Body of pancreas (tissue), 4 donors: ENCODE measurements at regions not wholly inside any gene's neighbourhood (a gene's known extent, or its start where the extent isn't known, plus 50 kb on each side); places are given as distances from the start of the nearest gene placed in this dataset.

Experiments used
- CTCF ChIP-seq, 7 experiments: fragments of 450-650 bp in 4 of 7; fragments of 200-600 bp in 3 of 7; sonication (generic) in 3 of 7; IDR thresholded peaks; one replicate each; pipeline ENCODE4 v1.5.1; 2016 to 2019; ENCODE audit warnings: antibody characterized with exemption in 7 of 7
- POLR2A ChIP-seq, 3 donors: fragments of 450-650 bp; IDR thresholded peaks; one replicate each; pipeline ENCODE4 v1.6.1; 2016; ENCODE audit warnings: antibody characterized with exemption in 3 of 3, mild to moderate bottlenecking in 2 of 3

- TF ChIP-seq CTCF (IDR thresholded peaks at IDR 0.05) (no peak), POLR2A (IDR thresholded peaks at IDR 0.05) (no peak)
Measured at GRCh38 chr6:44622956-44623355, 235.4 kb downstream of the CDC5L start.
